ENCODE measurements at regions not wholly inside any gene's neighbourhood (a gene's known extent, or its start where the extent isn't known, plus 50 kb on each side); places are given as distances from the start of the nearest gene placed in this dataset.

- TF ChIP-seq CTCF (IDR thresholded peaks at IDR 0.05; ENCODE audit: insufficient read depth, low read depth, low read length) (no peak), EZH2 (IDR thresholded peaks at IDR 0.05; ENCODE audit: insufficient read depth, low read length) (no peak)
Observed at GRCh38 chr10:84659497-84660439, 331.4 kb downstream of the CCSER2 start.
